SK-N-MC (cell line): ENCODE measurements at regions not wholly inside any gene's neighbourhood (a gene's known extent, or its start where the extent isn't known, plus 50 kb on each side); places are given as distances from the start of the nearest gene placed in this dataset.

ENCODE experiments used
- EZH2 ChIP-seq: fragments of 200-600 bp; sonication (generic); IDR thresholded peaks from one replicate; pipeline ENCODE4 v1.6.1; 2017; ENCODE audit warnings: antibody characterized with exemption
- POLR2AphosphoS5 ChIP-seq: IDR thresholded peaks from 2 replicates; pipeline ENCODE4 v1.6.1; 2012; ENCODE audit warnings: mild to moderate bottlenecking, low read depth, low read length, borderline replicate concordance

- no peak for TF ChIP-seq POLR2AphosphoS5
- no peak for TF ChIP-seq EZH2
These were observed 309.3 kb upstream of the LRRTM4 start for GRCh38 chr2:77831471-77831870.
